Activated naive CD8-positive, alpha-beta T cell treated with anti-CD3 and anti-CD28 coated beads, Interleukin-2, amount 10 ng/mL, durations not matched to agents 7 days and 5 days (primary cell): ENCODE measurements at regions not wholly inside any gene's neighbourhood (a gene's known extent, or its start where the extent isn't known, plus 50 kb on each side); places are given as distances from the start of the nearest gene placed in this dataset.

Source experiments
- ATAC-seq: fragments of 150-1000 bp; cut with Tn5 transposase; one replicate; pipeline ENCODE4 v1.10.0; 2021; ENCODE audit warnings: low read depth, moderate library complexity
- POLR2A ChIA-PET: fragments of 350-600 bp; sonication (Branson Sonifier 250); formaldehyde crosslinking; loops from one replicate; lab custom pipeline; 2021; ENCODE audit warnings: antibody characterized with exemption; lab: Charles Lee
- DNase-seq: peaks from one replicate; pipeline ENCODE4 v3.0.0; 2021
- H3K27ac Mint-ChIP-seq: one replicate; pipeline ENCODE4 v1.8.0; 2022; ENCODE audit warnings: mild to moderate bottlenecking, mixed read lengths
- H3K27me3 Mint-ChIP-seq: one replicate; pipeline ENCODE4 v1.8.0; 2022; ENCODE audit warnings: mild to moderate bottlenecking, moderate library complexity, mixed read lengths
- H3K36me3 Mint-ChIP-seq: one replicate; pipeline ENCODE4 v1.8.0; 2021; ENCODE audit warnings: mild to moderate bottlenecking, mixed read lengths
- H3K4me1 Mint-ChIP-seq: one replicate; pipeline ENCODE4 v1.8.0; 2021; ENCODE audit warnings: mixed read lengths
- H3K4me3 Mint-ChIP-seq: one replicate; pipeline ENCODE4 v1.8.0; 2022; ENCODE audit warnings: mild to moderate bottlenecking, moderate library complexity, mixed read lengths
- H3K9me3 Mint-ChIP-seq: one replicate; pipeline ENCODE4 v1.8.0; 2021; ENCODE audit warnings: mixed read lengths

DNA sequence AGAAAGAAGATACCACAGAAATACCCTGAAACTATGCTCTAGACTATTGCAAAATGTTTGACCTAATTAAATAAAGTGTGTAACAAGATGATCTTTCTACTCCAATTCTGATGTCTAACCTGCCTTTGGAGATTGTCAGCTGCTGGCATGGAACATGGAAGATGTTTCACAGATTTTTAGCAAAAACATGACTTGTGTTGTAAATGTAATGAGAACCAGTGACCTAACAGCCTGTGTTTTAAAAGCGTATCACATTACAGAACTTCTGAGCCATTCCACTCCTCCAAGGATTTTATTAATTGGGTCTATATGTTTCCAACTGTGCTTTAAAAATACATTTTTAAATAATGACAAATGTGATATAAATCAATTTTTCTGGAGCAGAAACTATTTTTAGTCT is 526.3 kb upstream of the SEMA3D start:
- Mint-ChIP-seq H3K9me3 (no peaks in the 10 kb centered on the region), H3K36me3 (no peaks in the 10 kb centered on the region), H3K4me1 (no peaks in the 10 kb centered on the region), H3K27ac (no peak overlapping the region), H3K4me3 (no peak overlapping the region), H3K27me3 (no peaks in the 10 kb centered on the region)
- DNase-seq (no peak), ATAC-seq (no peak)
- POLR2A ChIA-PET = no interaction called here

GRCh38 chr7:85711894-85712293 is 525.0 kb upstream of the SEMA3D start:
- DNase-seq (no peak), ATAC-seq (no peak)
- no peaks in the 10 kb centered on the region for H3K36me3 Mint-ChIP-seq
- no peaks in the 10 kb centered on the region for H3K27me3 Mint-ChIP-seq
- no peaks in the 10 kb centered on the region for H3K9me3 Mint-ChIP-seq
- POLR2A ChIA-PET = no interaction called here
- no peak overlapping the region for H3K27ac Mint-ChIP-seq
- H3K4me3 Mint-ChIP-seq = no peak overlapping the region
- no peaks in the 10 kb centered on the region for H3K4me1 Mint-ChIP-seq

- H3K4me3 Mint-ChIP-seq = no peak overlapping the region
Measured at GRCh38 chr7:85710960-85711359, 524.1 kb upstream of the SEMA3D start.

GRCh38 chr7:85708221-85708620 is 521.4 kb upstream of the SEMA3D start:
- no peaks in the 10 kb centered on the region for H3K9me3 Mint-ChIP-seq
- ATAC-seq (no peak), DNase-seq (no peak)
- no peaks in the 10 kb centered on the region for H3K36me3 Mint-ChIP-seq
- no peak overlapping the region for H3K27ac Mint-ChIP-seq
- no peaks in the 10 kb centered on the region for H3K27me3 Mint-ChIP-seq
- no peak overlapping the region for H3K4me3 Mint-ChIP-seq
- no peaks in the 10 kb centered on the region for H3K4me1 Mint-ChIP-seq
- POLR2A ChIA-PET = no interaction called here

More at GRCh38 chr7:85710960-85711359, 524.1 kb upstream of the SEMA3D start:
- no peaks in the 10 kb centered on the region for H3K9me3 Mint-ChIP-seq
- no peaks in the 10 kb centered on the region for H3K36me3 Mint-ChIP-seq
- ATAC-seq (no peak), DNase-seq (no peak)
- POLR2A ChIA-PET = no interaction called here
- H3K4me1 Mint-ChIP-seq = no peaks in the 10 kb centered on the region
- H3K27me3 Mint-ChIP-seq = no peaks in the 10 kb centered on the region
- H3K27ac Mint-ChIP-seq = no peak overlapping the region

- H3K9me3 Mint-ChIP-seq = no peaks in the 10 kb centered on the region
- POLR2A ChIA-PET = no interaction called here
- H3K27ac Mint-ChIP-seq = no peak overlapping the region
- no peaks in the 10 kb centered on the region for H3K27me3 Mint-ChIP-seq
- ATAC-seq = no peak
- H3K4me3 Mint-ChIP-seq = no peak overlapping the region
- H3K36me3 Mint-ChIP-seq = no peaks in the 10 kb centered on the region
- no peaks in the 10 kb centered on the region for H3K4me1 Mint-ChIP-seq
- DNase-seq = no peak
Measured at GRCh38 chr7:85705076-85705475, 518.2 kb upstream of the SEMA3D start.

- DNase-seq = no peak
- H3K27me3 Mint-ChIP-seq = no peaks in the 10 kb centered on the region
- POLR2A ChIA-PET = no interaction called here
- ATAC-seq = no peak
- no peak overlapping the region for H3K4me3 Mint-ChIP-seq
- H3K4me1 Mint-ChIP-seq = no peaks in the 10 kb centered on the region
- H3K9me3 Mint-ChIP-seq = no peaks in the 10 kb centered on the region
- no peak overlapping the region for H3K27ac Mint-ChIP-seq
- H3K36me3 Mint-ChIP-seq = no peaks in the 10 kb centered on the region
Measured at GRCh38 chr7:85703251-85704010, 516.6 kb upstream of the SEMA3D start.

GRCh38 chr7:85702348-85702747 is 515.5 kb upstream of the SEMA3D start:
- H3K36me3 Mint-ChIP-seq = no peaks in the 10 kb centered on the region
- no peaks in the 10 kb centered on the region for H3K9me3 Mint-ChIP-seq
- no peaks in the 10 kb centered on the region for H3K4me1 Mint-ChIP-seq
- ATAC-seq = no peak
- no peak for DNase-seq
- no peak overlapping the region for H3K4me3 Mint-ChIP-seq
- POLR2A ChIA-PET = no interaction called here
- H3K27me3 Mint-ChIP-seq = no peaks in the 10 kb centered on the region
- H3K27ac Mint-ChIP-seq = no peak overlapping the region

DNA sequence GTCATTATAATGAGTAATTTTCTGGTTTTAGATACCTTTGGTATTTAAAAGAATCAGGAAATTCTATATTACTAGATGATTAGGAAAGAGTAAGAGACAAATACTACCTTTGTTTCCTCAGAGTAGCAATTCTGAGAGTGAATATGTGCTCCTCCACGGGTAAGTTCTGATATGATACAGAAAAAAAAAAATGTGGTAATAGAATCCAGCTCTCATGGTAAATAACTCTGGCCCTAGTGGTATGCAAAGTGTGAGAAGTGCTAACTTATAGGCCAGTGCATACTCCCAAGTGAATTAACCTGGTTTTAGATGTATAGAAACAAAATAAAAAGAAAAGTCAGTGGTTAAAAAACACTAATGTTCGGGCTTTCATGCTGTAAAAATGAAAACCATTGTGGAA is 512.6 kb upstream of the SEMA3D start:
- Mint-ChIP-seq H3K9me3 (no peaks in the 10 kb centered on the region), H3K4me1 (no peaks in the 10 kb centered on the region), H3K36me3 (no peaks in the 10 kb centered on the region), H3K27me3 (no peaks in the 10 kb centered on the region), H3K27ac (no peak overlapping the region), H3K4me3 (no peak overlapping the region)
- POLR2A ChIA-PET = no interaction called here
- ATAC-seq (no peak), DNase-seq (no peak)

GRCh38 chr7:85695533-85695932 is 508.7 kb upstream of the SEMA3D start:
- H3K4me3 Mint-ChIP-seq = no peak overlapping the region
- H3K9me3 Mint-ChIP-seq = no peaks in the 10 kb centered on the region
- no peak for ATAC-seq
- POLR2A ChIA-PET = no interaction called here
- DNase-seq = no peak
- H3K27me3 Mint-ChIP-seq = no peaks in the 10 kb centered on the region
- no peaks in the 10 kb centered on the region for H3K36me3 Mint-ChIP-seq
- H3K27ac Mint-ChIP-seq = no peak overlapping the region
- H3K4me1 Mint-ChIP-seq = no peaks in the 10 kb centered on the region

- ATAC-seq (no peak), DNase-seq (no peak)
- H3K36me3 Mint-ChIP-seq = no peaks in the 10 kb centered on the region
- no peaks in the 10 kb centered on the region for H3K27me3 Mint-ChIP-seq
- H3K4me3 Mint-ChIP-seq = no peak overlapping the region
- no peak overlapping the region for H3K27ac Mint-ChIP-seq
- no peaks in the 10 kb centered on the region for H3K9me3 Mint-ChIP-seq
- no peaks in the 10 kb centered on the region for H3K4me1 Mint-ChIP-seq
- POLR2A ChIA-PET = no interaction called here
Measured at GRCh38 chr7:85695041-85695440, 508.2 kb upstream of the SEMA3D start.

DNA sequence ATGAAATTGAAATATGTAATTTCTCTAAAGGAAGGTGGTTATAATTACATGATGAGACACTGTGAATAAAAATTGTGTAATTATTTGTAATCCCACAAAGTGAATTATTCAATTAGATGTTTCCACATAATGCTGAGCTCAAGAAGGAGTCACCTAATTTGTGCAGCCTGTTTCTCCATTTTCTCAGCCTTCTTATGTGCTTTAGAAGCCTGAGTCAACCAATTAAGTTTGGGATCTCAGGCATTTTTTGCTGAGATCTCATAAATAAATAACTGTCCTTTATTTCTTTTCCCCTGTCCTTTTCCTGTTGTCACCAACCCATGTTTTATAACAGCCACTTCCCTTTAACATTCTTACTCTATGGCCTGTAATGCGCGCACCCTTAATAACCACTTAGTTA is 506.5 kb upstream of the SEMA3D start:
- Mint-ChIP-seq H3K4me1 (no peaks in the 10 kb centered on the region), H3K27me3 (no peaks in the 10 kb centered on the region), H3K9me3 (no peaks in the 10 kb centered on the region), H3K36me3 (no peaks in the 10 kb centered on the region), H3K4me3 (no peak overlapping the region), H3K27ac (no peak overlapping the region)
- POLR2A ChIA-PET = no interaction called here
- DNase-seq (no peak), ATAC-seq (no peak)

DNA sequence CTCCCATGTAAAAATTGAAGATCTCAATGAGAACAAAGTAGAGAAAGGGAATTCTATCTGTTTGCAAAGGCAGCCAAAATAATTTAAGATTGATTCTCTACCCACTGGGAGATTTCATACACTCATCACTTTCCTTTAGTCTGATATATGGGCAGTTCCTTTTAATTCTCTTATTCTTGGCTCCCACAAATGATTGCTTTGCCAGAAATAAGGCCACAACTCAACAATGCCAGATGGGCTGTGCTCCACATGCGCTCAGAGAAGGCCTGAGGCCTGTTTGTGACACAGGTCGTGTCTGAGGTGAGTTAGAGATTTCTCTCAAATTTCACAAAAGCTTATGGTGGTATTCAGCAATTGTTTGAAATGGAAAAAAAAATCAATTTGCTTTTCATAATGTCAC is 501.9 kb upstream of the SEMA3D start:
- ATAC-seq = no peak
- Mint-ChIP-seq H3K4me3 (no peak overlapping the region), H3K27ac (no peak overlapping the region), H3K36me3 (no peaks in the 10 kb centered on the region), H3K4me1 (no peaks in the 10 kb centered on the region), H3K9me3 (peaks cover 3% of the 10 kb centered on the region), H3K27me3 (no peaks in the 10 kb centered on the region)
- POLR2A ChIA-PET = no interaction called here
- DNase-seq = no peak

DNA sequence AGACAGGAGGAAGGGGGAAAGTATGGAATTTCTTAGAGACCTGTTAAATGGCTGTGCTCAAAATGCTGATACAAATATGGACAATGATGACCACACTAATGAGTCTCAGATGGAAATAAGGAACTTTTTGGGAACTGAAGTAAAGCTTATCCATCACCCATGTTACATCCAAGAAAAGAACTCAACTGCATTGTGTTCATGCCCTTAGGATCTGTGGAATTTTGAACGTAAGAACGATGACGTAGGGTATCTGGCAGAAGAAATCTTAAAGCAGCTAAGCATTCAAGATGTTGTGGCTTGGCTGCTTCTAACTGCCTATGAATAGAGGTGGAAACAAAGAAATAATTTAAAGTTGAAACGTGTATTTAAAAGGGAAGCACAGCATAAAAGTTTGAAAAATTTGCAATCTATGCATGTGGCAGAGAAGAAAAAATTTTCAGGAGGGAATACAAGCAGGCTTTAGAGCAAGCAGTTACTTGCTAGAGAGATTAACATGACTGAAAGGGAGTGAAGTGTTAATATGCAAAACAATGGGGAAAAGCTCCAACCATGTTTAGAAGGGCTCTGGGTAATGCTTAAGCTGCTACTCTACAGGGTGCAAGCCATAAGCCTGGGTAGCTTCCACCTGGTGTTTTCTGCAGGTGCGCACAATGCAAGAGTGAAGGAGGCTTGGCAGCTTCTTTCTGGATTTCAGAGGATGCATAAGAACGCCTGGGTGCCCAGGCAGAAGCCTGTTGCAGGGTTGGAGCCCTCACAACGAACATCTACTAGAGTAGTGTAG is 499.7 kb upstream of the SEMA3D start:
- no peak overlapping the region for H3K27ac Mint-ChIP-seq
- no peak overlapping the region for H3K4me3 Mint-ChIP-seq
- no peaks in the 10 kb centered on the region for H3K27me3 Mint-ChIP-seq
- ATAC-seq = no peak
- DNase-seq = no peak
- H3K36me3 Mint-ChIP-seq = no peaks in the 10 kb centered on the region
- H3K4me1 Mint-ChIP-seq = no peaks in the 10 kb centered on the region
- peaks cover 3% of the 10 kb centered on the region for H3K9me3 Mint-ChIP-seq
- POLR2A ChIA-PET = no interaction called here

- Mint-ChIP-seq H3K27ac (no peak overlapping the region), H3K36me3 (no peaks in the 10 kb centered on the region), H3K9me3 (peaks cover 3% of the 10 kb centered on the region), H3K27me3 (no peaks in the 10 kb centered on the region), H3K4me1 (no peaks in the 10 kb centered on the region), H3K4me3 (no peak overlapping the region)
- no peak for ATAC-seq
- POLR2A ChIA-PET = no interaction called here
- no peak for DNase-seq
Measured at GRCh38 chr7:85685901-85686300, 499.0 kb upstream of the SEMA3D start.
